ENCODE measurements at regions not wholly inside any gene's neighbourhood (a gene's known extent, or its start where the extent isn't known, plus 50 kb on each side); places are given as distances from the start of the nearest gene placed in this dataset.

DNA sequence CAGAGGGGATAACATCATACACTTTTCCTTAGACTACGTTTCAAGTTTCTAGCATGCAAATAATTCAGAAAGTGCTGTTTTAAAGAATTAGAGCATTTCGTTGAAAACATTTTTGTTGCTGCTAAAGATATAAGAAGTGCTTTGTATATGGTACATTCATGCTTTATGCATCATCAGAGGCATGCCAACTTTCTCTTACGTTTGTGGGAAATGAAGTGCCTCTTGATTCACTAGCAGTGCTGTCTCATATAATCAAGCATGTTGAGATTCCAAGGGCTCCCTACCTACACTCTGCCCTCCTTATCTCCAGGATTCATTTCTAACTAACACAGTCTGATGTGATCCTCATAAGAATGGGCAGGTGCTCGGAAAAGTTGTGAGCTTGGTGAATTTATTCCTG, 748.6 kb upstream of the DDX18 start:
- TF ChIP-seq NFRKB (IDR thresholded peaks at IDR 0.05) (no peak), LEF1 (IDR thresholded peaks at IDR 0.05; ENCODE audit: borderline replicate concordance) (no peak), TARDBP (IDR thresholded peaks at IDR 0.05) (no peak), ARNT (IDR thresholded peaks at IDR 0.05) (no peak), BHLHE40 (IDR thresholded peaks at IDR 0.05; ENCODE audit: borderline replicate concordance) (no peak), FOXK2 (IDR thresholded peaks at IDR 0.05) (no peak), ELF4 (IDR thresholded peaks at IDR 0.05) (no peak), FOXM1 (IDR thresholded peaks at IDR 0.05; ENCODE audit: borderline replicate concordance) (no peak), HDGF (IDR thresholded peaks at IDR 0.05; ENCODE audit: borderline replicate concordance) (no peak), SUZ12 (IDR thresholded peaks at IDR 0.05) (no peak), ZNF384 (IDR thresholded peaks at IDR 0.05) (no peak)

All from HEK293T (cell line).